ENCODE measurements at regions not wholly inside any gene's neighbourhood (a gene's known extent, or its start where the extent isn't known, plus 50 kb on each side); places are given as distances from the start of the nearest gene placed in this dataset.

DNA sequence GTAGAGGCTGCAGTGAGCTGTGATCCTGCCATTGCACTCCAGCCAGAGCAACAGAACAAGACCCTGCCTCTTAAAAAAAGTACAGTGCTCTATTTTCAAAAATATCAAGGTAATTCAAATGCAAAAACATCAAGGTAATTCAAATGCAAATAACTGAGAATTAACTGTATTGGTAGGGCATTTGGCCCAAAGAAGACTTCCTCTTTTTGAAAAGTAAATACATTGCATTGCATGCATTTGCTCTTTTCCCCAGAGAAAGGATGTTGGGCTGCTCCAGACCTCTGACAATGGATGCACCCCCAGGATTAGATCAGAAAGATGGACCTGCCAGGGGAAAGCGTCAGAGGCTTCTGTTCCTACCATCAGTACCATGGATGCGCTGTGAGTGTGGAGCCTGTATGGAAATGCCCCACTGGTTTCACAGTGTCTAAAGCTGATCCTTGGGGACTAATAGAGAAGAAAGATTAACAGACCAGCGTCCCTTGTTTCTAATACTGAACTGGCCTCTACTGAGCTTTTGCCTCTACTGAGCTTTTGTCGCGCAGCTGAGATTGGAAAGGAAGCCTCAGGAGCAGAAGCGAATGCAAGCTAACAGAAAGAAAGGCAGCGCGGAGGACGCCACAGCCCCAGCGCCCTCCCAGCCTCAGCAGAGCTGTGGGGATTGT, 93.5 kb upstream of the LYZL2 start:
- TF ChIP-seq CTCF (IDR thresholded peaks at IDR 0.05) (no peak), POLR2A (IDR thresholded peaks at IDR 0.05) (no peak)
